Upper lobe of left lung (tissue), 6 donors: ENCODE measurements at regions not wholly inside any gene's neighbourhood (a gene's known extent, or its start where the extent isn't known, plus 50 kb on each side); places are given as distances from the start of the nearest gene placed in this dataset.

Experiments
- ATAC-seq, 2 donors: fragments of 200-7000 bp; cut with Tn5 transposase; one replicate each; pipeline ENCODE4 v1.9.1; 2022; ENCODE audit warnings: mild to moderate bottlenecking in 2 of 2, moderate library complexity in 2 of 2; ENCODE audit not compliant: low FRiP score in 2 of 2
- DNase-seq, 2 donors: peaks; one replicate each; pipeline ENCODE4 v3.0.0-alpha.2; 2019 to 2020
- H3K27ac ChIP-seq, 4 donors: fragments of 200-600 bp; sonication (generic); one replicate each; pipeline ENCODE4 v1.5.1; 2016 to 2019
- H3K27me3 ChIP-seq, 4 donors: fragments of 200-600 bp; sonication (generic); one replicate each; pipeline ENCODE4 v1.5.1; 2017 to 2019
- H3K36me3 ChIP-seq, 4 donors: fragments of 200-600 bp; sonication (generic); one replicate each; pipeline ENCODE4 v1.5.1; 2016 to 2019
- H3K4me1 ChIP-seq, 4 donors: fragments of 200-600 bp; sonication (generic); one replicate each; pipeline ENCODE4 v1.5.1; 2018 to 2019
- H3K4me3 ChIP-seq, 4 donors: fragments of 200-600 bp; sonication (generic); one replicate each; pipeline ENCODE4 v1.5.1; 2017 to 2019; ENCODE audit warnings: mild to moderate bottlenecking in 2 of 4, moderate library complexity in 1 of 4
- H3K9me3 ChIP-seq, 4 donors: fragments of 200-600 bp; sonication (generic); one replicate each; pipeline ENCODE4 v1.5.1; 2018 to 2019
- CTCF ChIP-seq, 6 experiments: fragments of 450-650 bp in 4 of 6; fragments of 200-600 bp in 2 of 6; sonication (generic) in 2 of 6; IDR thresholded peaks; one replicate each; pipeline ENCODE4 v1.5.1; 2016 to 2019; ENCODE audit warnings: antibody characterized with exemption in 6 of 6
- EP300 ChIP-seq, 4 donors: sonication (generic); formaldehyde crosslinking; IDR thresholded peaks; one replicate each; pipeline ENCODE4 v1.5.1; 2017; ENCODE audit warnings: antibody characterized with exemption in 4 of 4, control low read depth in 2 of 4
- POLR2A ChIP-seq, 4 donors: fragments of 450-650 bp; IDR thresholded peaks; one replicate each; pipeline ENCODE4 v1.5.1; 2016 to 2017; ENCODE audit warnings: antibody characterized with exemption in 4 of 4, mild to moderate bottlenecking in 2 of 4
- POLR2AphosphoS5 ChIP-seq, 2 donors: sonication (generic); formaldehyde crosslinking; IDR thresholded peaks; one replicate each; pipeline ENCODE4 v1.5.1; 2017; ENCODE audit warnings: antibody characterized with exemption in 2 of 2
- WGBS, 2 donors: methylation state at CpG; one replicate each; pipeline ENCODE4 v1.1.5; 2017 to 2018; 5-methylcytosine and 5-hydroxymethylcytosine counted together
- donor health status: DM: no; HTN: no; CAD: no; lungs with moderate emphysema.
- donor health status: DM: no; HTN: yes; CAD: no; lungs with severe emphysema.

GRCh38 chr16:85246973-85247372 is 134.7 kb upstream of the CIBAR2 start:
- DNase-seq, result no peak
- Histone ChIP-seq H3K4me3 (no peak overlapping the region), H3K36me3 (no peaks in the 10 kb centered on the region), H3K9me3 (no peaks in the 10 kb centered on the region), H3K27me3 (no peaks in the 10 kb centered on the region), H3K27ac (no peak overlapping the region), H3K4me1 (peaks cover 0 to 6% (median 2%) of the 10 kb centered on the region in 4 donors)
- ATAC-seq, result no peak
- TF ChIP-seq CTCF (IDR thresholded peaks at IDR 0.05) (no peak), POLR2AphosphoS5 (IDR thresholded peaks at IDR 0.05) (no peak), POLR2A (IDR thresholded peaks at IDR 0.05) (no peak), EP300 (IDR thresholded peaks at IDR 0.05) (no peak)
- WGBS, 2 donors, result 73 to 74% methylated on average over 8 of the region's 8 CpGs

- no peak for ATAC-seq
- H3K27ac ChIP-seq, result no peak overlapping the region
- 74 to 84% methylated on average over 5 of the region's 5 CpGs for WGBS, 2 donors
- H3K9me3 ChIP-seq, result no peaks in the 10 kb centered on the region
- H3K4me1 ChIP-seq, result peaks cover 0 to 11% (median 2%) of the 10 kb centered on the region in 4 donors
- TF ChIP-seq CTCF (IDR thresholded peaks at IDR 0.05) (no peak), EP300 (IDR thresholded peaks at IDR 0.05) (no peak), POLR2AphosphoS5 (IDR thresholded peaks at IDR 0.05) (no peak), POLR2A (IDR thresholded peaks at IDR 0.05) (no peak)
- no peak for DNase-seq
- no peak overlapping the region for H3K4me3 ChIP-seq
- no peaks in the 10 kb centered on the region for H3K27me3 ChIP-seq
- no peaks in the 10 kb centered on the region for H3K36me3 ChIP-seq
Observed at GRCh38 chr16:85248342-85248741, 136.1 kb upstream of the CIBAR2 start.

GRCh38 chr16:85248857-85249256 is 136.6 kb upstream of the CIBAR2 start:
- no peaks in the 10 kb centered on the region for H3K36me3 ChIP-seq
- no peak for TF ChIP-seq POLR2AphosphoS5 (IDR thresholded peaks at IDR 0.05)
- no peak for TF ChIP-seq CTCF (IDR thresholded peaks at IDR 0.05)
- no peak for TF ChIP-seq POLR2A (IDR thresholded peaks at IDR 0.05)
- no peak for TF ChIP-seq EP300 (IDR thresholded peaks at IDR 0.05)
- ATAC-seq (no peak), DNase-seq (no peak)
- no peak overlapping the region for H3K4me3 ChIP-seq
- peaks cover 0 to 15% (median 2%) of the 10 kb centered on the region in 4 donors for H3K4me1 ChIP-seq
- H3K27me3 ChIP-seq, result no peaks in the 10 kb centered on the region
- no peak overlapping the region for H3K27ac ChIP-seq
- H3K9me3 ChIP-seq, result no peaks in the 10 kb centered on the region
- 75 to 94% methylated on average over 2 to 7 of the region's 7 CpGs for WGBS, 2 donors

GRCh38 chr16:85249418-85250146 is 137.3 kb upstream of the CIBAR2 start:
- 83 to 98% methylated on average over 7 to 26 of the region's 31 CpGs for WGBS, 2 donors
- H3K27ac ChIP-seq, result no peak overlapping the region
- no peaks in the 10 kb centered on the region for H3K9me3 ChIP-seq
- no peaks in the 10 kb centered on the region for H3K27me3 ChIP-seq
- TF ChIP-seq CTCF (IDR thresholded peaks at IDR 0.05), result no peak
- ATAC-seq (no peak), DNase-seq (no peak)
- H3K36me3 ChIP-seq, result no peaks in the 10 kb centered on the region
- H3K4me1 ChIP-seq, result peaks cover 0 to 15% (median 2%) of the 10 kb centered on the region in 4 donors
- no peak overlapping the region for H3K4me3 ChIP-seq

GRCh38 chr16:85250147-85250463 is 137.8 kb upstream of the CIBAR2 start:
- 75 to 83% methylated on average over 2 to 13 of the region's 13 CpGs for WGBS, 2 donors
- Histone ChIP-seq H3K27ac (no peak overlapping the region), H3K4me3 (no peak overlapping the region), H3K36me3 (no peaks in the 10 kb centered on the region), H3K27me3 (no peaks in the 10 kb centered on the region), H3K9me3 (no peaks in the 10 kb centered on the region), H3K4me1 (peaks cover 0 to 15% (median 2%) of the 10 kb centered on the region in 4 donors)
- DNase-seq (no peak), ATAC-seq (no peak)
- TF ChIP-seq CTCF (IDR thresholded peaks at IDR 0.05) (no peak), EP300 (IDR thresholded peaks at IDR 0.05) (no peak), POLR2AphosphoS5 (IDR thresholded peaks at IDR 0.05) (no peak), POLR2A (IDR thresholded peaks at IDR 0.05) (no peak)
